ENCODE measurements at regions not wholly inside any gene's neighbourhood (a gene's known extent, or its start where the extent isn't known, plus 50 kb on each side); places are given as distances from the start of the nearest gene placed in this dataset.

DNA sequence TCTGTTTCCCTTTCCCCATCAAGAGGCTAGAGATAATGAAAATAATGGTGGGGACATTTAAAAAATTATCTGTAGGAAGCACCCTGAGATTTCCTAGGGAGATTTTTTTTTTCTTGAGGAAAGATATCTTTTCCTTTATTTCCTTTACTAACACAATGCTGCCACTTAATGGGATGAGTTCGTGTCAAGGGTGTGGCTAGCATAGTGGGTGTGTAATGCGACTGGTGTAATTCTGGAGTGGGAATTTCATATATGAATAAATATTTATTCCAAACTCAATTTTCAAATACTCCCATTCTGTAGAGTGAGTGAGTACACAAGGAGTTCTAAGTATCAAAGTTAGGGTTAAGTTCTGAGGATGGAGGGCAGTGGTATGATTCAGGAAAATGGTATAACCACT lies 66.1 kb upstream of the GALNT15 start:
- ATAC-seq (ENCODE audit: low read depth) = no peak
- H3K27me3 Mint-ChIP-seq = peaks cover 3% of the 10 kb centered on the region
- H3K36me3 Mint-ChIP-seq = peaks cover 4% of the 10 kb centered on the region
- H3K9me3 Mint-ChIP-seq = peaks cover 10% of the 10 kb centered on the region
- H3K4me1 Mint-ChIP-seq = no peaks in the 10 kb centered on the region
- DNase-seq (ENCODE audit: low spot score in 2 of 2) = no peak
- no peak overlapping the region for H3K4me3 Mint-ChIP-seq
- H3K27ac Mint-ChIP-seq = no peak overlapping the region

- peaks cover 4% of the 10 kb centered on the region for H3K27me3 Mint-ChIP-seq
- H3K4me3 Mint-ChIP-seq = no peak overlapping the region
- H3K4me1 Mint-ChIP-seq = no peaks in the 10 kb centered on the region
- H3K36me3 Mint-ChIP-seq = peaks cover 4% of the 10 kb centered on the region
- H3K9me3 Mint-ChIP-seq = peaks cover 10% of the 10 kb centered on the region
- DNase-seq (ENCODE audit: low spot score in 2 of 2) = no peak
- no peak for ATAC-seq (ENCODE audit: low read depth)
- H3K27ac Mint-ChIP-seq = no peak overlapping the region
Measured at GRCh38 chr3:16109929-16110328, 64.6 kb upstream of the GALNT15 start.

- Mint-ChIP-seq H3K4me3 (no peak overlapping the region), H3K4me1 (no peaks in the 10 kb centered on the region), H3K9me3 (peaks cover 1% of the 10 kb centered on the region), H3K27me3 (peaks cover 2% of the 10 kb centered on the region), H3K27ac (no peak overlapping the region), H3K36me3 (no peaks in the 10 kb centered on the region)
- DNase-seq (ENCODE audit: low spot score in 2 of 2) = no peak
- no peak for ATAC-seq (ENCODE audit: low read depth)
Measured at GRCh38 chr3:16112910-16113504, 61.5 kb upstream of the GALNT15 start.

- H3K9me3 Mint-ChIP-seq = peaks cover 1% of the 10 kb centered on the region
- H3K27ac Mint-ChIP-seq = no peak overlapping the region
- DNase-seq (ENCODE audit: low spot score in 2 of 2) = no peak
- no peak overlapping the region for H3K4me3 Mint-ChIP-seq
- peaks cover 2% of the 10 kb centered on the region for H3K27me3 Mint-ChIP-seq
- H3K4me1 Mint-ChIP-seq = no peaks in the 10 kb centered on the region
- H3K36me3 Mint-ChIP-seq = no peaks in the 10 kb centered on the region
- ATAC-seq (ENCODE audit: low read depth) = no peak
Measured at GRCh38 chr3:16113704-16114103, 60.8 kb upstream of the GALNT15 start.

GRCh38 chr3:16114429-16114828 lies 60.1 kb upstream of the GALNT15 start:
- no peak for ATAC-seq (ENCODE audit: low read depth)

GRCh38 chr3:16114930-16115329 lies 59.5 kb upstream of the GALNT15 start:
- ATAC-seq (ENCODE audit: low read depth) (no peak), DNase-seq (ENCODE audit: low spot score in 2 of 2) (no peak)
- Mint-ChIP-seq H3K4me1 (no peaks in the 10 kb centered on the region), H3K4me3 (no peak overlapping the region), H3K27me3 (peaks cover 2% of the 10 kb centered on the region), H3K36me3 (no peaks in the 10 kb centered on the region), H3K27ac (no peak overlapping the region), H3K9me3 (peaks cover 1% of the 10 kb centered on the region)

More at GRCh38 chr3:16114429-16114828, 60.1 kb upstream of the GALNT15 start:
- Mint-ChIP-seq H3K36me3 (no peaks in the 10 kb centered on the region), H3K27me3 (peaks cover 2% of the 10 kb centered on the region), H3K9me3 (peaks cover 1% of the 10 kb centered on the region), H3K4me1 (no peaks in the 10 kb centered on the region), H3K27ac (no peak overlapping the region), H3K4me3 (no peak overlapping the region)
- DNase-seq (ENCODE audit: low spot score in 2 of 2) = no peak

- ATAC-seq (ENCODE audit: low read depth) (no peak), DNase-seq (ENCODE audit: low spot score in 2 of 2) (no peak)
- Mint-ChIP-seq H3K4me3 (no peak overlapping the region), H3K27ac (no peak overlapping the region), H3K27me3 (peaks cover 2% of the 10 kb centered on the region), H3K36me3 (no peaks in the 10 kb centered on the region), H3K4me1 (no peaks in the 10 kb centered on the region), H3K9me3 (no peaks in the 10 kb centered on the region)
Measured at GRCh38 chr3:16118396-16118795, 56.1 kb upstream of the GALNT15 start.

DNA sequence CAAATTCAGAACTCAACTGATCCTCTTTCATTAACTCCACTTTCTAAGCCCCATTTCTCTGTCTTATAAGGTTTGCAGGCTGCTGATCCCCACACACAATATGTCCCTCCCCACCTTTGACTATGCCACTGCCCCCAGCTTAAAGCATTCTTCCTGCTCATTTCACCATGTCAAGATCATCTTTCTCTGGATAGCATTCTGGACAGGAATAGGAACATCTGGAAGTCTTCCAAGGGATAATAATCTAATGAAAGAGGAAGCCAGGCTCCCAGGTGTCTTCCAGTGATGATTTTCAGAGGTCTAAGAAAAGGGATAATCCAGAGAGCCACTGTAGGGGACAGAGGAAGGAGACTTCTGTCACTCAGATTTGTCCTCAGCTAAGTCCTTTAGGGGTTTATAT lies 54.6 kb upstream of the GALNT15 start:
- ATAC-seq (ENCODE audit: low read depth) = no peak
- Mint-ChIP-seq H3K4me3 (no peak overlapping the region), H3K4me1 (no peaks in the 10 kb centered on the region), H3K9me3 (no peaks in the 10 kb centered on the region), H3K36me3 (no peaks in the 10 kb centered on the region), H3K27ac (no peak overlapping the region), H3K27me3 (peaks cover under 1% of the 10 kb centered on the region)
- no peak for DNase-seq (ENCODE audit: low spot score in 2 of 2)

GRCh38 chr3:16121391-16121790 lies 53.1 kb upstream of the GALNT15 start:
- no peak for DNase-seq (ENCODE audit: low spot score in 2 of 2)
- Mint-ChIP-seq H3K27me3 (no peaks in the 10 kb centered on the region), H3K4me3 (no peak overlapping the region), H3K36me3 (no peaks in the 10 kb centered on the region), H3K9me3 (no peaks in the 10 kb centered on the region), H3K4me1 (no peaks in the 10 kb centered on the region), H3K27ac (no peak overlapping the region)
- no peak for ATAC-seq (ENCODE audit: low read depth)

- H3K4me3 Mint-ChIP-seq = no peak overlapping the region
- DNase-seq (ENCODE audit: low spot score in 2 of 2) = no peak
- H3K4me1 Mint-ChIP-seq = no peaks in the 10 kb centered on the region
- no peak for ATAC-seq (ENCODE audit: low read depth)
- no peak overlapping the region for H3K27ac Mint-ChIP-seq
- H3K27me3 Mint-ChIP-seq = no peaks in the 10 kb centered on the region
- H3K36me3 Mint-ChIP-seq = no peaks in the 10 kb centered on the region
- H3K9me3 Mint-ChIP-seq = no peaks in the 10 kb centered on the region
Measured at GRCh38 chr3:16122155-16122554, 52.3 kb upstream of the GALNT15 start.

- H3K9me3 Mint-ChIP-seq = no peaks in the 10 kb centered on the region
- no peak overlapping the region for H3K27ac Mint-ChIP-seq
- H3K4me1 Mint-ChIP-seq = no peaks in the 10 kb centered on the region
- H3K4me3 Mint-ChIP-seq = no peak overlapping the region
- H3K36me3 Mint-ChIP-seq = no peaks in the 10 kb centered on the region
- H3K27me3 Mint-ChIP-seq = peaks cover 2% of the 10 kb centered on the region
- ATAC-seq (ENCODE audit: low read depth) = no peak
- no peak for DNase-seq (ENCODE audit: low spot score in 2 of 2)
Measured at GRCh38 chr3:16122661-16123060, 51.8 kb upstream of the GALNT15 start.

- no peak overlapping the region for H3K4me3 Mint-ChIP-seq
- ATAC-seq (ENCODE audit: low read depth) (no peak), DNase-seq (ENCODE audit: low spot score in 2 of 2) (no peak)
- peaks cover 2% of the 10 kb centered on the region for H3K27me3 Mint-ChIP-seq
- H3K36me3 Mint-ChIP-seq = no peaks in the 10 kb centered on the region
- H3K4me1 Mint-ChIP-seq = no peaks in the 10 kb centered on the region
- no peaks in the 10 kb centered on the region for H3K9me3 Mint-ChIP-seq
- H3K27ac Mint-ChIP-seq = no peak overlapping the region
Measured at GRCh38 chr3:16124636-16125035, 49.8 kb upstream of the GALNT15 start.

Data from memory B cell (primary cell).